ENCODE measurements at regions not wholly inside any gene's neighbourhood (a gene's known extent, or its start where the extent isn't known, plus 50 kb on each side); places are given as distances from the start of the nearest gene placed in this dataset.

- no peak for TF ChIP-seq CTCF (tag by site-specific recombination; IDR thresholded peaks at IDR 0.05)
- no peak for TF ChIP-seq FEZF1 (tag by site-specific recombination; IDR thresholded peaks at IDR 0.05)
- TF ChIP-seq SCRT1 (tag by site-specific recombination; IDR thresholded peaks at IDR 0.05; ENCODE audit: borderline replicate concordance) = no peak
- TF ChIP-seq ZBTB7A (tag by site-specific recombination; IDR thresholded peaks at IDR 0.05; ENCODE audit: low read depth) = no peak
- TF ChIP-seq HOXA7 (CRISPR knock-in tag; IDR thresholded peaks at IDR 0.05; ENCODE audit: borderline replicate concordance) = no peak
- TF ChIP-seq, protein P1, sequence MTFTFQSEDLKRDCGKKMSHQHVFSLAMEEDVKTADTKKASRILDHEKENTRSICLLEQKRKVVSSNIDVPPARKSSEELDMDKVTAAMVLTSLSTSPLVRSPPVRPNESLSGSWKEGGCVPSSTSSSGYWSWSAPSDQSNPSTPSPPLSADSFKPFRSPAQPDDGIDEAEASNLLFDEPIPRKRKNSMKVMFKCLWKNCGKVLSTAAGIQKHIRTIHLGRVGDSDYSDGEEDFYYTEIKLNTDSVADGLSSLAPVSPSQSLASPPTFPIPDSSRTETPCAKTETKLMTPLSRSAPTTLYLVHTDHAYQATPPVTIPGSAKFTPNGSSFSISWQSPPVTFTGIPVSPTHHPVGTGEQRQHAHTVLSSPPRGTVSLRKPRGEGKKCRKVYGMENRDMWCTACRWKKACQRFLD (tag by site-specific recombination; IDR thresholded peaks at IDR 0.05) = no peak
- no peak for TF ChIP-seq ZNF292 (tag by site-specific recombination; IDR thresholded peaks at IDR 0.05; ENCODE audit: borderline replicate concordance, low read depth)
- TF ChIP-seq YY1 (tag by site-specific recombination; IDR thresholded peaks at IDR 0.05) = no peak
- no peak for TF ChIP-seq BCL11A (tag by site-specific recombination; IDR thresholded peaks at IDR 0.05; ENCODE audit: low read depth)
- TF ChIP-seq ZNF558 (tag by site-specific recombination; IDR thresholded peaks at IDR 0.05) = no peak
Observed at GRCh38 chr21:36596174-36596573, 102.7 kb upstream of the SIM2 start.

Measured in HEK293 (cell line).